Adrenal gland (tissue), 9 donors: ENCODE measurements at regions not wholly inside any gene's neighbourhood (a gene's known extent, or its start where the extent isn't known, plus 50 kb on each side); places are given as distances from the start of the nearest gene placed in this dataset.

Experiments
- DNase-seq, 7 donors: peaks; one replicate each; pipeline ENCODE4 v3.0.0-alpha.2; 2019 to 2020
- H3K27ac ChIP-seq, 5 donors: fragments of 200-600 bp; sonication (generic) in 4 of 5; 1 replicate in 3 of 5; 2 replicates in 2 of 5; pipeline versions ENCODE4 v1.5.1 to v1.8.0; 2016 to 2020; ENCODE audit warnings: mild to moderate bottlenecking in 1 of 5
- H3K27me3 ChIP-seq: fragments of 200-600 bp; 2 replicates; pipeline ENCODE4 v1.8.0; 2021
- H3K36me3 ChIP-seq, 2 donors: fragments of 200-600 bp; replicated peaks in 1 of 2; 1 replicate in 1 of 2; 2 replicates in 1 of 2; pipeline versions ENCODE4 v1.5.1 to v1.8.0; 2018 to 2022
- H3K4me1 ChIP-seq, 2 donors: fragments of 200-600 bp; replicated peaks in 1 of 2; 1 replicate in 1 of 2; 2 replicates in 1 of 2; pipeline versions ENCODE4 v1.5.1 to v1.8.0; 2018 to 2021
- H3K4me3 ChIP-seq, 4 donors: fragments of 200-600 bp; sonication (generic) in 3 of 4; one replicate each; pipeline ENCODE4 v1.5.1; 2016 to 2018
- H3K9me3 ChIP-seq, 3 donors: fragments of 200-600 bp; sonication (generic) in 1 of 3; replicated peaks in 1 of 3; 1 replicate in 2 of 3; 2 replicates in 1 of 3; pipeline versions ENCODE4 v1.5.1 to v1.8.0; 2016 to 2021
- CTCF ChIP-seq, 6 experiments: fragments of 450-650 bp in 4 of 6; fragments of 200-600 bp in 2 of 6; sonication (generic) in 1 of 6; IDR thresholded peaks; 1 replicate in 5 of 6; 2 replicates in 1 of 6; pipeline versions ENCODE4 v1.5.1 to v1.8.0; 2016 to 2021; ENCODE audit warnings: antibody characterized with exemption in 6 of 6, mild to moderate bottlenecking in 2 of 6, moderate library complexity in 1 of 6
- POLR2A ChIP-seq, 2 donors: fragments of 450-650 bp; IDR thresholded peaks; one replicate each; pipeline ENCODE4 v1.6.1; 2017; ENCODE audit warnings: antibody characterized with exemption in 2 of 2, mild to moderate bottlenecking in 2 of 2, moderate library complexity in 1 of 2
- WGBS, 4 donors: extraction: QIAGEN DNeasy Blood & Tissue Kit in 2 of 4; methylation state at CpG; one replicate each; pipeline versions ENCODE4 v1.1.5 to v1.1.7; 2013 to 2017; 5-methylcytosine and 5-hydroxymethylcytosine counted together
- intact Hi-C, 2 donors: fragments of 100-400 bp; cut with DNase I; formaldehyde crosslinking; loops; one replicate each; pipeline versions ENCODE4 v1.14.1 to v1.15.0; 2022 to 2023
- donor health status: healthy with polysubstance abuse.
- donor health status: Bipolar disorder and iron deficiency.
- donor health status: DM: yes; HTN: yes; CAD: no.
- donor health status: DM: no; HTN: no; CAD: no.
- donor health status: DM: no; HTN: no; CAD: no.

GRCh38 chr9:26657958-26658357 is 234.6 kb downstream of the CAAP1 start:
- intact Hi-C loops, result no loop called here
- Histone ChIP-seq H3K4me1 (no peaks in the 10 kb centered on the region), H3K36me3 (no peaks in the 10 kb centered on the region), H3K27ac (no peak overlapping the region), H3K9me3 (no peaks in the 10 kb centered on the region), H3K27me3 (no peaks in the 10 kb centered on the region), H3K4me3 (no peak overlapping the region)
- TF ChIP-seq POLR2A (IDR thresholded peaks at IDR 0.05) (no peak), CTCF (IDR thresholded peaks at IDR 0.05) (no peak)
- 49 to 63% (median 55%) methylated on average over 2 of the region's 2 CpGs for WGBS, 4 donors
- DNase-seq, result no peak

GRCh38 chr9:26656003-26656870 is 236.4 kb downstream of the CAAP1 start:
- TF ChIP-seq POLR2A (IDR thresholded peaks at IDR 0.05) (no peak), CTCF (IDR thresholded peaks at IDR 0.05) (peak in 5 of 6 experiments; percentile 8 to 38 (median 16))
- 45 to 50% (median 47%) methylated on average over 14 of the region's 14 CpGs for WGBS, 4 donors
- intact Hi-C loops, result no loop called here
- Histone ChIP-seq H3K9me3 (no peaks in the 10 kb centered on the region), H3K4me1 (no peaks in the 10 kb centered on the region), H3K27me3 (no peaks in the 10 kb centered on the region), H3K27ac (no peak overlapping the region), H3K36me3 (no peaks in the 10 kb centered on the region), H3K4me3 (no peak overlapping the region)
- peak in 1 of 7 donors; percentile 2 for DNase-seq

GRCh38 chr9:26655166-26655565 is 237.4 kb downstream of the CAAP1 start:
- 67 to 77% (median 72%) methylated on average over 6 of the region's 6 CpGs for WGBS, 4 donors
- Histone ChIP-seq H3K4me1 (no peaks in the 10 kb centered on the region), H3K9me3 (no peaks in the 10 kb centered on the region), H3K27ac (no peak overlapping the region), H3K27me3 (no peaks in the 10 kb centered on the region), H3K36me3 (no peaks in the 10 kb centered on the region), H3K4me3 (no peak overlapping the region)
- TF ChIP-seq POLR2A (IDR thresholded peaks at IDR 0.05) (no peak), CTCF (IDR thresholded peaks at IDR 0.05) (no peak)
- intact Hi-C loops, result no loop called here
- no peak for DNase-seq

- Histone ChIP-seq H3K27me3 (no peaks in the 10 kb centered on the region), H3K36me3 (no peaks in the 10 kb centered on the region), H3K27ac (no peak overlapping the region), H3K9me3 (no peaks in the 10 kb centered on the region), H3K4me1 (no peaks in the 10 kb centered on the region), H3K4me3 (no peak overlapping the region)
- intact Hi-C loops, result no loop called here
- no peak for TF ChIP-seq CTCF (IDR thresholded peaks at IDR 0.05)
- no peak for TF ChIP-seq POLR2A (IDR thresholded peaks at IDR 0.05)
- DNase-seq, result no peak
Measured at GRCh38 chr9:26650325-26650724, 242.3 kb downstream of the CAAP1 start.
